Activated CD8-positive, alpha-beta T cell treated with anti-CD3 and anti-CD28 coated beads, Interleukin-2, amount 10 ng/mL, durations not matched to agents 7 days and 5 days (primary cell): ENCODE measurements at regions not wholly inside any gene's neighbourhood (a gene's known extent, or its start where the extent isn't known, plus 50 kb on each side); places are given as distances from the start of the nearest gene placed in this dataset.
"Not testable (repeated sequence)": the region's sequence is repeated elsewhere in the genome, so short reads cannot be mapped to it uniquely, and the experiment has no call there.

ENCODE experiments used
- ATAC-seq: fragments of 150-1000 bp; cut with Tn5 transposase; one replicate; pipeline ENCODE4 v1.10.0; 2021; ENCODE audit warnings: moderate library complexity
- CTCF ChIA-PET: fragments of 350-600 bp; sonication (Branson Sonifier 250); formaldehyde crosslinking; loops from one replicate; lab custom pipeline; 2021; ENCODE audit warnings: antibody characterized with exemption; lab: Charles Lee
- POLR2A ChIA-PET: fragments of 350-600 bp; sonication (Branson Sonifier 250); formaldehyde crosslinking; loops from one replicate; lab custom pipeline; 2021; ENCODE audit warnings: antibody characterized with exemption; lab: Charles Lee
- DNase-seq: peaks from one replicate; pipeline ENCODE4 v3.0.0-alpha.2; 2020
- H3K27ac Mint-ChIP-seq: one replicate; pipeline ENCODE4 v1.8.0; 2021; ENCODE audit warnings: mild to moderate bottlenecking, mixed read lengths
- H3K27me3 Mint-ChIP-seq: one replicate; pipeline ENCODE4 v1.8.0; 2021; ENCODE audit warnings: low read depth, mixed read lengths
- H3K36me3 Mint-ChIP-seq: one replicate; pipeline ENCODE4 v1.8.0; 2021; ENCODE audit warnings: low read depth, mixed read lengths
- H3K4me1 Mint-ChIP-seq: one replicate; pipeline ENCODE4 v1.8.0; 2021; ENCODE audit warnings: low read depth, mixed read lengths
- H3K4me3 Mint-ChIP-seq: one replicate; pipeline ENCODE4 v1.8.0; 2021; ENCODE audit warnings: mild to moderate bottlenecking, mixed read lengths
- H3K9me3 Mint-ChIP-seq: one replicate; pipeline ENCODE4 v1.8.0; 2022; ENCODE audit warnings: mixed read lengths; ENCODE audit not compliant: insufficient read depth

DNA sequence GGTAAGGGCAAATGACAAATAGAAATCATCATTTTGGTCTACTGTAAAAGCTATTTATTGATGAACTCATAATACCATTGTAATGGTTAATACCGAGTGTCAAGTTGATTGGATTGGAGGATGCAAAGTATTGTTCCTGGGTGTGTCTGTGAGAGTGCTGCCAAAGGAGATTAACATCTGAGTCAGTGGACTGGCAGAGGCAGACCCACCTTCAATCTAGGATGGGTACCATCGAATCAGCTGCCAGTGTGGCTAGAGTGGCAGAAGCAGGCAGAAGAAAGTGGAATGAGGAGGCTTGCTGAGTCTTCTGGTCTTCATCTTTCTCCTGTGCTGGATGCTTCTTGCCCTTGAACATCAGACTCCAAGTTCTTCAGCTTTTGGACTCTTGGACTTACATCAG is 2092.2 kb upstream of the RAG2 start:
- peaks cover 21% of the 10 kb centered on the region for H3K9me3 Mint-ChIP-seq
- H3K27me3 Mint-ChIP-seq, H3K27ac Mint-ChIP-seq, DNase-seq, CTCF ChIA-PET, POLR2A ChIA-PET, H3K4me3 Mint-ChIP-seq, H3K4me1 Mint-ChIP-seq, ATAC-seq, H3K36me3 Mint-ChIP-seq: not testable (repeated sequence)

DNA sequence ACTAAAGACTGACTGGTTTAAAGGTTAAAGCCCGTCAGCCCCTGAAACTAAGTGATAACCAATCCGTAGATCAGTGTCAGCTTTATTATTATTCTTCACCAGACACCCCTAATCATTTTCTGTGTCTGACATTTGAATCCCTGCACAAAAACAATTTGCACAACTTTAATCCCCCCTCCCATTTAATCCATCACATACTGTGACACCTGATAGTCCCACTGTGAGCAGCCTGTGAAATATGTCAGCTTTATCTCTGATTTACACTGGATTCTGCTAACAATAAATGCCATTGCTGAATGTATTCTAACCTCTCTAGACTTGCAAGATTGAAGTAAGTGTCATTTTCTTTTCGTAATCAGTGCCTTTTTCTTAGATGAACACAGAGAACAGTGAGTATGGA is 2089.0 kb upstream of the RAG2 start:
- Mint-ChIP-seq H3K27ac (no peak overlapping the region), H3K36me3 (no peaks in the 10 kb centered on the region), H3K9me3 (peaks cover 8% of the 10 kb centered on the region), H3K4me1 (no peaks in the 10 kb centered on the region), H3K4me3 (no peak overlapping the region), H3K27me3 (no peaks in the 10 kb centered on the region)
- DNase-seq (no peak), ATAC-seq (no peak)
- POLR2A ChIA-PET = no interaction called here
- CTCF ChIA-PET = no interaction called here

- no peaks in the 10 kb centered on the region for H3K4me1 Mint-ChIP-seq
Observed at GRCh38 chr11:38683484-38683883, 2085.4 kb upstream of the RAG2 start.

DNA sequence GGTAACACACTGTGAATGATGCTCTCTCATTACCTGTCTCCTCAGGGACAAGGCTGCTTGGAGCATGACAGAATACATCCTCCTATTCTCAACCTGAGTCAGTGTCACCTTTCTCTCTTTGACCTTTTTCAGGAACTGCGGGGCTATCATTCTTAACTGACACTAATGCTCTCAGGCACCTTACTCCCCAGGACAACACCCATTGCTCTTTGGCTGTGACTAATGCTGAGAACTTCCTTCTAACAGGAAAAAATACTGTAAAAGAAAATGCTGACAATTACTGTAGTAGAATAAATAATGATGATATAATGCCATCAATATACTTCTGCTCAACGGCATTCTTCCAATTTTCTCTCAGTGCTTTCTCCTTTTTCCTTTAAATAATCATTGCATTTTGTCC is 2082.7 kb upstream of the RAG2 start:
- no peaks in the 10 kb centered on the region for H3K4me1 Mint-ChIP-seq
- DNase-seq (no peak), ATAC-seq (no peak)
- CTCF ChIA-PET = no interaction called here
- H3K36me3 Mint-ChIP-seq = no peaks in the 10 kb centered on the region
- no peaks in the 10 kb centered on the region for H3K27me3 Mint-ChIP-seq
- no peak overlapping the region for H3K27ac Mint-ChIP-seq
- peaks cover 27% of the 10 kb centered on the region for H3K9me3 Mint-ChIP-seq
- H3K4me3 Mint-ChIP-seq = no peak overlapping the region
- POLR2A ChIA-PET = no interaction called here

More at GRCh38 chr11:38683484-38683883, 2085.4 kb upstream of the RAG2 start:
- ChIA-PET POLR2A (no interaction called here), CTCF (no interaction called here)
- DNase-seq (no peak), ATAC-seq (no peak)
- no peaks in the 10 kb centered on the region for H3K27me3 Mint-ChIP-seq
- no peaks in the 10 kb centered on the region for H3K36me3 Mint-ChIP-seq
- peaks cover 18% of the 10 kb centered on the region for H3K9me3 Mint-ChIP-seq
- no peak overlapping the region for H3K27ac Mint-ChIP-seq
- H3K4me3 Mint-ChIP-seq = no peak overlapping the region

DNA sequence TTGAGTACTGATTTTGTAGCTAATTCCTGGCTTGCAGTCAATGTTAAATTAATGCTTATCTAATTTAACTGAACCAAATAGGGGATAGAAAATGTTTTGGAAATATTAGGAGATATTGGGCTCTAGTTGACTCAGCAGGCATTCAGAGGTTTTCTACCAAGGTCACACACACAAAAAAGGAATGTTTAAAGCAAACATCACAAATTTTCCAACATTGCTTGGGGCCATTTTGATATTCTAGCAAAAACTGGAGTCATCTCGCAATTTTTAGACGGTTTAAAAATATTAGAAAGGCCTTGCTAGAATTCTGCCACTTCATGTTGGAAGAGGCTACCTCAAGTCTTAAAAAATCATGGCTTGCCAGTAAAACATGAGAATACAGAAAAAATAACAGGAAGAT is 2082.1 kb upstream of the RAG2 start:
- POLR2A ChIA-PET = no interaction called here
- Mint-ChIP-seq H3K9me3 (peaks cover 32% of the 10 kb centered on the region), H3K27me3 (no peaks in the 10 kb centered on the region), H3K27ac (no peak overlapping the region), H3K4me3 (no peak overlapping the region), H3K4me1 (no peaks in the 10 kb centered on the region), H3K36me3 (no peaks in the 10 kb centered on the region)
- CTCF ChIA-PET = no interaction called here
- no peak for DNase-seq
- ATAC-seq = no peak

DNA sequence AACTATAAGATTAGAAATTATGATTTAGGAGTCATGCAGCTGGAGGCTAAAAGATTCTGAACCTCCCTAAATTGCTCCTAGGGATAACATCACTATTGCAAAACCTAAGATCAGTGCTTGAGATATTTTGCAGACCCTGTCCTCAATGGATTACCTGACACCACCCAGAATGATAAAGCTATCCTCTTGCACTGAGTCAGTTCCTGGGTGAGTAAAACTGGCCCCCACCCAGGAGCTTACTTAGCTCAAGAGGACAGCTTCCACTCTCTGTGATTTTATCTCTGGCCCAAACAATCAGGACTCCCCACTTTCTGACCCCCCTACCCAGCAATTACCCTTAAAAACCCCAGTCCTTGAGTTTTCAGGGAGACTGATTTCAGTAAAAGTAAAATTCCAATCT is 2074.4 kb upstream of the RAG2 start:
- Mint-ChIP-seq H3K9me3 (peaks cover 19% of the 10 kb centered on the region), H3K4me1 (no peaks in the 10 kb centered on the region), H3K36me3 (no peaks in the 10 kb centered on the region), H3K27me3 (no peaks in the 10 kb centered on the region), H3K27ac (no peak overlapping the region), H3K4me3 (no peak overlapping the region)
- POLR2A ChIA-PET = no interaction called here
- CTCF ChIA-PET = no interaction called here
- DNase-seq (no peak), ATAC-seq (no peak)

DNA sequence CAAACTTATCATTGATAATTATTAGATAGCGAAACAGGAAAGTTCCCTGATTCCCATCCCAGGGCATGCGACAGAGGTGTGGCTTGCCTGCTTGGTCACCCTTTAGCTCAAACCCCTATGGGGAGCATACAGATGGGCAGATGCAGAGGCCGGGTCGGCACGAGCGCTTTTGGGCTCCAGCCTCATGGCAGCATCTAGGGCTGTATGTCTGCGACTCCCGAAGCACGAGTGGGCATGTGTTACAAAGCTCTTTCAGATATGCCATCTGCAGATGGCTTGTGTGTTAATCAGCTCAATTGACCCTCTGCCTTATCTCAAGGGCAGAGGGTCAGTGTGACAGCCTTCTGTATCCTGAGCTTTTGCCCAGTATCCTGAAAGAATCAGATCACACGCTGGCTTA is 2069.3 kb upstream of the RAG2 start:
- DNase-seq = no peak
- ChIA-PET POLR2A (no interaction called here), CTCF (no interaction called here)
- Mint-ChIP-seq H3K4me1 (no peaks in the 10 kb centered on the region), H3K27ac (no peak overlapping the region), H3K9me3 (peaks cover 16% of the 10 kb centered on the region), H3K27me3 (no peaks in the 10 kb centered on the region), H3K36me3 (no peaks in the 10 kb centered on the region), H3K4me3 (no peak overlapping the region)
- no peak for ATAC-seq

DNA sequence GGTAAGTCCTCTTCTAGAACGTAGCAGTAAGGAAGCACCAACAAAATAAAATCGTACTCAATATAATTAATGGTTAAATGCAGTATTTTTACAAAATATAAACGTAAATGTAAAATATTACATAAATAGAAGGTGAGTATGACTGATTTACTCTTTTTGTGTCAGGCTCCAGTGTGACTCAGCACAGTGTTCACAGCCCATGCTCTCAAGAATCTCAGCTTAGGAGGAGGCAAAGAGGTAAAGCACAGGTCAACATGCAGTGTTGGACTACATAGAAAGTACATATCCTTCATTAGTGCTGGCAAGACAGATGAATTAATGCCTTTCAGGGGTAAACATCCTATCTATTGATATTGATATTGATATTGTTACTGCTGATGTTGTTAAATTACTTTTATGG is 2050.6 kb upstream of the RAG2 start:
- POLR2A ChIA-PET = no interaction called here
- Mint-ChIP-seq H3K27ac (no peak overlapping the region), H3K27me3 (no peaks in the 10 kb centered on the region), H3K4me3 (no peak overlapping the region), H3K4me1 (no peaks in the 10 kb centered on the region), H3K36me3 (no peaks in the 10 kb centered on the region), H3K9me3 (peaks cover 10% of the 10 kb centered on the region)
- CTCF ChIA-PET = no interaction called here
- DNase-seq (no peak), ATAC-seq (no peak)

DNA sequence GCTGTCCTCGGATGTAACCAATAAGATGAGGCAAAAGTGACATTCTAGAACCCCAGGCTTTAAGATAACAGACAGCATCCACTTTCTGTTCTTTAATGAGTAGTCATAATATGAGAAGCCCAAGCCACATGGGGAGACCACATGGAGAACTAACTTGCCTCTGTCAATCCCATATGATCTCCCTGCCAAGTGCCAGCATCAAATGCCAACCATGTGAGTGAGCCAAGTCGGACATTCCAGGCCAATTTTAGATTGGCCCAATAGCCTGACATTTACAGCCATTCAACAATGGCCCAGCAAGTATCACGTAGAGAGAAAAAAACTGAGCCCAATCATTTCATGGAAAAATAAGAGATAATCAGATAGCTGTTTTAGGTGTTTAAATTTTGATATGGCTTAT is 2048.3 kb upstream of the RAG2 start:
- Mint-ChIP-seq H3K4me1 (no peaks in the 10 kb centered on the region), H3K36me3 (no peaks in the 10 kb centered on the region), H3K27me3 (no peaks in the 10 kb centered on the region), H3K27ac (no peak overlapping the region), H3K4me3 (no peak overlapping the region), H3K9me3 (peaks cover 4% of the 10 kb centered on the region)
- ATAC-seq (no peak), DNase-seq (no peak)
- POLR2A ChIA-PET = no interaction called here
- CTCF ChIA-PET = no interaction called here

GRCh38 chr11:38640854-38641253 is 2042.8 kb upstream of the RAG2 start:
- Mint-ChIP-seq H3K27ac (no peak overlapping the region), H3K4me1 (no peaks in the 10 kb centered on the region), H3K36me3 (no peaks in the 10 kb centered on the region), H3K9me3 (peaks cover 26% of the 10 kb centered on the region), H3K4me3 (no peak overlapping the region), H3K27me3 (no peaks in the 10 kb centered on the region)
- ATAC-seq (no peak), DNase-seq (no peak)
- CTCF ChIA-PET = no interaction called here
- POLR2A ChIA-PET = no interaction called here

- H3K27ac Mint-ChIP-seq = no peak overlapping the region
- H3K4me3 Mint-ChIP-seq = no peak overlapping the region
- ChIA-PET POLR2A (no interaction called here), CTCF (no interaction called here)
- H3K36me3 Mint-ChIP-seq = no peaks in the 10 kb centered on the region
- peaks cover 23% of the 10 kb centered on the region for H3K9me3 Mint-ChIP-seq
- H3K27me3 Mint-ChIP-seq = no peaks in the 10 kb centered on the region
- ATAC-seq (no peak), DNase-seq (no peak)
- no peaks in the 10 kb centered on the region for H3K4me1 Mint-ChIP-seq
Observed at GRCh38 chr11:38612701-38613100, 2014.7 kb upstream of the RAG2 start.

- H3K9me3 Mint-ChIP-seq = peaks cover 15% of the 10 kb centered on the region
- H3K36me3 Mint-ChIP-seq, POLR2A ChIA-PET, CTCF ChIA-PET, H3K4me1 Mint-ChIP-seq, H3K4me3 Mint-ChIP-seq, H3K27ac Mint-ChIP-seq, ATAC-seq, DNase-seq, H3K27me3 Mint-ChIP-seq: not testable (repeated sequence)
Observed at GRCh38 chr11:38601371-38601770, 2003.3 kb upstream of the RAG2 start.

- ChIA-PET POLR2A (no interaction called here), CTCF (no interaction called here)
- no peaks in the 10 kb centered on the region for H3K4me1 Mint-ChIP-seq
Observed at GRCh38 chr11:38598418-38598817, 2000.4 kb upstream of the RAG2 start.

More at GRCh38 chr11:38598418-38598817, 2000.4 kb upstream of the RAG2 start:
- Mint-ChIP-seq H3K4me3 (no peak overlapping the region), H3K9me3 (peaks cover 21% of the 10 kb centered on the region), H3K27ac (no peak overlapping the region), H3K36me3 (no peaks in the 10 kb centered on the region), H3K27me3 (no peaks in the 10 kb centered on the region)
- no peak for ATAC-seq
- no peak for DNase-seq
